Fibroblast of the conjunctiva (primary cell): ENCODE measurements at regions not wholly inside any gene's neighbourhood (a gene's known extent, or its start where the extent isn't known, plus 50 kb on each side); places are given as distances from the start of the nearest gene placed in this dataset.

ENCODE experiments used
- DNase-seq: peaks from one replicate; pipeline ENCODE4 v3.0.0-alpha.2; 2010; ENCODE audit warnings: low read depth

- DNase-seq: peak; percentile 5
Observed at GRCh38 chr13:64912141-64912540, 2318.0 kb downstream of the PCDH9 start.

- no peak for DNase-seq
Observed at GRCh38 chr13:64910096-64910495, 2320.0 kb downstream of the PCDH9 start.

- DNase-seq: no peak
Observed at GRCh38 chr13:64909184-64909583, 2321.0 kb downstream of the PCDH9 start.

- no peak for DNase-seq
Observed at GRCh38 chr13:64900039-64900438, 2330.1 kb downstream of the PCDH9 start.

GRCh38 chr13:64884976-64885375 is 2345.2 kb downstream of the PCDH9 start:
- no peak for DNase-seq

GRCh38 chr13:64877176-64877575 is 2353.0 kb downstream of the PCDH9 start:
- no peak for DNase-seq

- no peak for DNase-seq
Observed at GRCh38 chr13:64871742-64872141, 2358.4 kb downstream of the PCDH9 start.

GRCh38 chr13:64869539-64869938 is 2360.6 kb downstream of the PCDH9 start:
- DNase-seq: no peak

- no peak for DNase-seq
Observed at GRCh38 chr13:64867856-64868255, 2362.3 kb downstream of the PCDH9 start.

- DNase-seq: no peak
Observed at GRCh38 chr13:64866331-64866730, 2363.8 kb downstream of the PCDH9 start.

- DNase-seq: no peak
Observed at GRCh38 chr13:64855506-64855905, 2374.6 kb downstream of the PCDH9 start.

GRCh38 chr13:64850017-64850416 is 2380.1 kb downstream of the PCDH9 start:
- DNase-seq: no peak

- DNase-seq: no peak
Observed at GRCh38 chr13:64849196-64849595, 2380.9 kb downstream of the PCDH9 start.

- DNase-seq: no peak
Observed at GRCh38 chr13:64847767-64848166, 2382.4 kb downstream of the PCDH9 start.

- DNase-seq: no peak
Observed at GRCh38 chr13:64845110-64845509, 2385.0 kb downstream of the PCDH9 start.

- DNase-seq: no peak
Observed at GRCh38 chr13:64819081-64819480, 2411.1 kb downstream of the PCDH9 start.

GRCh38 chr13:64817691-64818090 is 2412.4 kb downstream of the PCDH9 start:
- no peak for DNase-seq

GRCh38 chr13:64810750-64811149 is 2419.4 kb downstream of the PCDH9 start:
- no peak for DNase-seq

GRCh38 chr13:64808704-64809103 is 2421.4 kb downstream of the PCDH9 start:
- DNase-seq: no peak

GRCh38 chr13:64801768-64802167 is 2428.4 kb downstream of the PCDH9 start:
- no peak for DNase-seq

GRCh38 chr13:64798422-64798821 is 2431.7 kb downstream of the PCDH9 start:
- DNase-seq: no peak

GRCh38 chr13:64793592-64793991 is 2436.5 kb downstream of the PCDH9 start:
- DNase-seq: no peak

- DNase-seq: no peak
Observed at GRCh38 chr13:64793131-64793530, 2437.0 kb downstream of the PCDH9 start.

GRCh38 chr13:64791373-64791772 is 2438.8 kb downstream of the PCDH9 start:
- no peak for DNase-seq

- DNase-seq: no peak
Observed at GRCh38 chr13:64782466-64782865, 2447.7 kb downstream of the PCDH9 start.
